Right lobe of liver (tissue), 4 donors: ENCODE measurements at regions not wholly inside any gene's neighbourhood (a gene's known extent, or its start where the extent isn't known, plus 50 kb on each side); places are given as distances from the start of the nearest gene placed in this dataset.

Experiments
- CTCF ChIP-seq, 4 donors: fragments of 200-600 bp in 3 of 4; fragments of 450-650 bp in 1 of 4; IDR thresholded peaks; one replicate each; pipeline versions ENCODE4 v1.5.1 to v1.8.0; 2016 to 2022; ENCODE audit warnings: antibody characterized with exemption in 4 of 4, mild to moderate bottlenecking in 2 of 4
- POLR2A ChIP-seq: fragments of 450-650 bp; IDR thresholded peaks from one replicate; pipeline ENCODE4 v1.6.1; 2017; ENCODE audit warnings: antibody characterized with exemption, mild to moderate bottlenecking
- donor health status: DM: no; HTN: no; CAD: no.
- donor health status: DM: no; HTN: no; CAD: no.
- donor health status: DM: no; HTN: yes; CAD: no.

- TF ChIP-seq POLR2A (no peak), CTCF (IDR thresholded peaks at IDR 0.05) (no peak)
Measured at GRCh38 chr14:25520821-25521220, 470.9 kb upstream of the STXBP6 start.
